Fibroblast of the aortic adventitia (primary cell): ENCODE measurements at regions not wholly inside any gene's neighbourhood (a gene's known extent, or its start where the extent isn't known, plus 50 kb on each side); places are given as distances from the start of the nearest gene placed in this dataset.

Source experiments
- DNase-seq: peaks from one replicate; pipeline ENCODE4 v3.0.0-alpha.2; 2010; ENCODE audit warnings: low read depth
- H3K4me3 ChIP-seq: 2 replicates; pipeline ENCODE4 v1.5.1; 2011; ENCODE audit warnings: low read depth, mild to moderate bottlenecking, control low read depth, low read length, moderate library complexity
- TF ChIP-seq, protein P1 (sequence below): IDR thresholded peaks from 2 replicates; pipeline ENCODE4 v1.5.1; 2011; ENCODE audit warnings: mild to moderate bottlenecking, low read length, control low read depth, inconsistent platforms; ENCODE audit not compliant: insufficient read depth

DNA sequence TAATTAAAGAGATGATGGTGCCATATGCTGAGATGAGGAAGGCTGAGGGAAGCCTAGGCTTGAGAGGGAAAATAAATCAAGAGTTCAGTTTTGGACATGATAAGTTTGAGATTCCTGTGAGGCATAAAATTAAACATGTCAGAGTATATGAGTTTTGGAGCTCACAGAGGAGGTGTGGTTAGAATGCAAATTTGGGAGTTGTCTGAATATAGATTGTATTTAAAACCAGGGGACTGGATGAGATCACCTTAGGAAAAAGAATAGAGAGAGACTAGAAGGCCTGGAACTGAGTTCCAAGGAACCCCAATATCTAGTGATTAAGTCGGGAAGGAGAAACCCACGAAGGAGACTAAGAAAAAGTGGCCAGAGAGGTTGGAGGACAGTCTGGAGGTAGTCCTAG is 65.5 kb downstream of the FRMPD3 start:
- no peak overlapping the region for H3K4me3 ChIP-seq
- no peak for DNase-seq
- TF ChIP-seq, protein P1, sequence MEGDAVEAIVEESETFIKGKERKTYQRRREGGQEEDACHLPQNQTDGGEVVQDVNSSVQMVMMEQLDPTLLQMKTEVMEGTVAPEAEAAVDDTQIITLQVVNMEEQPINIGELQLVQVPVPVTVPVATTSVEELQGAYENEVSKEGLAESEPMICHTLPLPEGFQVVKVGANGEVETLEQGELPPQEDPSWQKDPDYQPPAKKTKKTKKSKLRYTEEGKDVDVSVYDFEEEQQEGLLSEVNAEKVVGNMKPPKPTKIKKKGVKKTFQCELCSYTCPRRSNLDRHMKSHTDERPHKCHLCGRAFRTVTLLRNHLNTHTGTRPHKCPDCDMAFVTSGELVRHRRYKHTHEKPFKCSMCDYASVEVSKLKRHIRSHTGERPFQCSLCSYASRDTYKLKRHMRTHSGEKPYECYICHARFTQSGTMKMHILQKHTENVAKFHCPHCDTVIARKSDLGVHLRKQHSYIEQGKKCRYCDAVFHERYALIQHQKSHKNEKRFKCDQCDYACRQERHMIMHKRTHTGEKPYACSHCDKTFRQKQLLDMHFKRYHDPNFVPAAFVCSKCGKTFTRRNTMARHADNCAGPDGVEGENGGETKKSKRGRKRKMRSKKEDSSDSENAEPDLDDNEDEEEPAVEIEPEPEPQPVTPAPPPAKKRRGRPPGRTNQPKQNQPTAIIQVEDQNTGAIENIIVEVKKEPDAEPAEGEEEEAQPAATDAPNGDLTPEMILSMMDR = no peak

GRCh38 chrX:107521877-107522586 is 72.6 kb downstream of the FRMPD3 start:
- TF ChIP-seq, protein P1 = no peak
- DNase-seq = no peak
- H3K4me3 ChIP-seq = no peak overlapping the region

DNA sequence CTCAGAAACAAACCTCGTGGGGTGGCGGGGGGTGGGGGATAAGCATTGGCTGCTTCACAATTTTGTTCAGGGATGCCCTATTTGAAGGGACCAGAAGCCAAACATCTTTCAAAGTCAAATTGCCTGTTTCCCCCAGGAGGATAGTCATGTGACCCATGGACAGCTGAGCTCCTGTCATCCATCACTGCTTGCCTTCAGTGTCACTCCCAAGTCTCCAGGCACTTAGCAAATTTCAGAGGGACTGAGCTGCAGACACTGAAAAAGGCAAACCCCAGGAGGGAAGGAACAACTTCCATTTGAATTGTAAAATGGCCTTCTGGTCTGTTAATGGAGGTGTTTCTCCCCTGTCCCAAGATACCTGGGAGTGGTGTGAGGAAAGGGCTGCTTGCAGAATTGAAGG is 73.4 kb downstream of the FRMPD3 start:
- TF ChIP-seq, protein P1 = no peak
- no peak for DNase-seq
- no peak overlapping the region for H3K4me3 ChIP-seq

- DNase-seq = no peak
- TF ChIP-seq, protein P1 = no peak
- no peak overlapping the region for H3K4me3 ChIP-seq
Measured at GRCh38 chrX:107526141-107526540, 76.7 kb downstream of the FRMPD3 start.

- no peak for DNase-seq
- no peak overlapping the region for H3K4me3 ChIP-seq
- TF ChIP-seq, protein P1 = no peak
Measured at GRCh38 chrX:107530141-107530540, 80.7 kb downstream of the FRMPD3 start.

DNA sequence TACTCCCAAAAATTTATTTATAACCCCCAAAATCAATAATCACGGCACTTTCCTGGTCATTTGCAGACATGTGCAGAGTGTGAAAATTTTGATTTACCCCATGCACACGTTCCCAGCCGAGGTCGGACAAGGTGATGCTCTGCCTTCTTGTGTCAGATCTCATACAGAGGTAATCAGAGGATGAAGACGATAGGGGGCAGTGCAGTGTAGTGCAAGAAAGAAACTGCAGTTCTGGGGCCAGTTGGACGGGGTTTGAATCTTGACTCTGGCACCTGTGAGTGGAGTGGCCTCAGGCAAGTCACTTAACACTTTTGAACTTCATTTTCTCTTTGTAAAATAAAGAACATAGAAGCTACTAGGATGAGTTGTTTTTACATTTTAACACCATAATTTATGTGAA is 88.4 kb downstream of the FRMPD3 start:
- DNase-seq = peak; percentile 65
- no peak overlapping the region for H3K4me3 ChIP-seq
- TF ChIP-seq, protein P1 = peak; percentile 60

GRCh38 chrX:107541244-107541643 is 87.1 kb upstream of the PRPS1 start:
- DNase-seq = no peak
- TF ChIP-seq, protein P1 = no peak
- no peak overlapping the region for H3K4me3 ChIP-seq
